ENCODE measurements at regions not wholly inside any gene's neighbourhood (a gene's known extent, or its start where the extent isn't known, plus 50 kb on each side); places are given as distances from the start of the nearest gene placed in this dataset.

GRCh38 chr7:46557781-46558180 lies 636.7 kb upstream of the IGFBP3 start:
- DNase-seq: no peak

DNA sequence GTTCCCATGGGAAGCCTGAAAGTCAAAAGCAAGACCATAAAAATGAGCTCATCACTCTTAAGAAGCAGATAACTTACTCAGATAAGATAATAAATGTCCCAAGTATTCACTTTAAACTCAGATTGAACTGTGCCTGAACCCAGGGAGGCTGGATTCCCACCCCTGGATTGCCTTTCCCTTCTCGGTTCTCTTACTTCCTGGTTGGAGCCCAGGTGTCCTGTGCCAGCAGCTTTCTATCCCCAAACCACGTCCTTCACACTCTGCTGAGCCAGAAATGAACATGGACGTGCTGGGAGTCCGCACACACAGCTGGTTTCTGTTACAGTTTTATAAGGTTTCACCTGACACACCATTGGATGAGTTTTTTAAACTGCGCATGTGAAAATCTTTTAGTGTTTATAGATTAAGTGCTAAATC lies 636.2 kb upstream of the IGFBP3 start:
- DNase-seq: no peak

DNA sequence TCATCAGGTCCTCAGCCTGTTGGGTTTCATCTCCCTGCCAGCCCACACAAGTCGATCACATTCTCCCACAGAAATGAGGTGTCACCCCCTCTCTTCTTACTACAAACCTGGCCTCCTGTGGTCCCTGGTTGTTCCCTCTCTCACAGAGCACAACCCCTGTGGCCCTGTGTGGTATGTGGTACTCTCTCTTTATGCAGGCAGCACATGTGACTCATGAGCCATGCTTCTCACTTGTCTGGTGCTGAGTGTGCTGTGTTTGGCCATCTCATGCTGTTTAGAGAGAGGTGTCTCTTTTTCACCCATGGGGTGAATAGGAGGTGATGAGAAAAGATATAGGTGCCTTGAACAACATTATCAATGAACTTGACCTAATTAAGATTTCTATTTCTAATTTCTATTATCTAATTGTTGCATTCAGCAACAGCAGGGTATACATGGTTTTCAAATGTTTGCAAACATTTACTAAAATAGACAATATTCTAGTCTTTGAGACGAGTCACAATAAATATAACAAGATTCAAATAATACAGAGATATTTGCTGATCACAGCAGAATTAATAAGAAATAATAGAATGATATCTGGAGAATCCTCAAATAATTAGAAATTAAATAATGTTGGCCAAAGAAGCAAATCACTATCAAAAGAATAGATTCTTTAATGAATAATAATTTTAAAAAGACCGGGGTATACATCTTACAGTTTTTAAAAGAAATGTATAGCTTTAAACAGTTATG lies 633.8 kb upstream of the IGFBP3 start:
- no peak for DNase-seq

DNA sequence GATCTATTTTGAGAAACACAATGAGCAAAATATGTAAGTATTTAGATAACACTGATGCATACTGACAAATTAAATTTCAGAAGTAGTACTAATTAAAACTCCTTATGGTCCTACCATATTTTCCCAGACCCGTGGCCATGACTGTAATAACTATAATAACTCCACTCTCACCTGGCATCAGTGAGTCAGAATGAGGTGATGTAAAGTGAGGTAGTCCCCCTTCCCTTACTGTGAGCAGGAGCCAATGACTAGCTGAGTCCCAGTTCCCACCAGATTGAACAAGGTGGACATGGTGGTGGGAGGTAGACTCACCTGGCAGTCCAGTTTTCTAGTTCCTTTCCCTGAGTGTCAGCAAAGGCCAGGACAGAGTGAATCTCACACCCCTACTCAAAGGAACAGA lies 630.5 kb upstream of the IGFBP3 start:
- no peak for DNase-seq

DNA sequence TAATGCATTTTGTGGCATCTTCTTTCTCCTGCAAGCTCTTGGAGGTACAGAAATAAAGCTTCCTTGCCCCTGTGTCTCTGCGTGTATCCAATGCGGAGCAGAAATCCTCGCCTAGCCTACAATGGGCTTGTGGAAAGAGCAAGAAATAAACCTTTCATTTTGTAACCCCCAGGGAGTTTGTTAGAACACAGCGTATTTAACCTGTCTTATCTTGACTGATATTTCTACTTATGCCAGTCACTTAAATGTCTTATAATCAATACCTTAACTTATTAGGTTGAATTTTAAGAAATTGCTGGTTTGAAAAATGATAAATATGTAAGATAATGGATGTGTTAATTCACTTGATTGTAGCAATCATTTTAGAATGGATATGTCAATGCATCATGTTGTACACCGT lies 629.8 kb upstream of the IGFBP3 start:
- no peak for DNase-seq

- no peak for DNase-seq
Measured at GRCh38 chr7:46549892-46550639, 629.0 kb upstream of the IGFBP3 start.

- no peak for DNase-seq
Measured at GRCh38 chr7:46549347-46549746, 628.3 kb upstream of the IGFBP3 start.

GRCh38 chr7:46547044-46547443 lies 626.0 kb upstream of the IGFBP3 start:
- DNase-seq: no peak

GRCh38 chr7:46545790-46546189 lies 624.7 kb upstream of the IGFBP3 start:
- no peak for DNase-seq

- no peak for DNase-seq
Measured at GRCh38 chr7:46544396-46545008, 623.4 kb upstream of the IGFBP3 start.

DNA sequence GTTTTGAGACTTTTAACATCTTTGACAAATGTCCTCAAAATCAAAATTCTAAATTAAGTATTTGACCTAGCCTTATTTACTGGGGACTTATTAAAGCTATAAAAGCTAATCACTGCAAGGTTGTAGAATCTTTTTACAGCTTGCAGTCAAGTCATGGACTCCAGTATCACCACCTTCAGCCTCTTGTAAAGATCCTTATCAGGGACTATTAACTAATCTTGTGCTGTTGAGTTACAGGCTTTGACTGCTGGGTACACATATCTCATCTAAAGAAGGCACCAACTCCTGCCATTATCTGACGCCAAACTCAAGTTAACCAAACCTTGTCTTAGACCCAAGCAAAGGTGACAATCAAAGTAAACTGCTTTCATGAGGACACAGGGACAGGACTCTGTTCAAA lies 621.0 kb upstream of the IGFBP3 start:
- no peak for DNase-seq

GRCh38 chr7:46539892-46540483 lies 618.9 kb upstream of the IGFBP3 start:
- no peak for DNase-seq

GRCh38 chr7:46537191-46537905 lies 616.3 kb upstream of the IGFBP3 start:
- DNase-seq: no peak

- no peak for DNase-seq
Measured at GRCh38 chr7:46534664-46535588, 613.9 kb upstream of the IGFBP3 start.

- no peak for DNase-seq
Measured at GRCh38 chr7:46533946-46534345, 612.9 kb upstream of the IGFBP3 start.

DNA sequence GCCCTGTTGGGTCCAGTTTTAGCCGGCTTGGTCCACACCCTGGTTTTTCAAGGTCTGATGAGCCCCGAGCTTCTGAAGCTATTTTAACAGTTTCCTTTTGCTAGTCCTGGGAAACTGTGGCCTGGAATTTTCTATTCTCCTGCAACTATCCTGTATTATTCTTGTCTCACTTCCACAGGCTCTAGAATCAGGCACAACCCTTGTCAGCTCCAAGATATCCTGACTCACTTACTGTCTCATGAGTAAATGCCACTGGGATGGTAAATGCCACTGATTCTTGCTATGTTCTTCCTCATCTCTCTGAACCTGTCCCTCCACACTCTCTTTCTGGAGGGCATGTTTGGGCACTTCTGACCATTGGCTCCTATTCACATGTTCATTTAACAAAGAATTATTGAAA lies 611.5 kb upstream of the IGFBP3 start:
- no peak for DNase-seq

- DNase-seq: no peak
Measured at GRCh38 chr7:46530081-46530750, 609.1 kb upstream of the IGFBP3 start.

DNA sequence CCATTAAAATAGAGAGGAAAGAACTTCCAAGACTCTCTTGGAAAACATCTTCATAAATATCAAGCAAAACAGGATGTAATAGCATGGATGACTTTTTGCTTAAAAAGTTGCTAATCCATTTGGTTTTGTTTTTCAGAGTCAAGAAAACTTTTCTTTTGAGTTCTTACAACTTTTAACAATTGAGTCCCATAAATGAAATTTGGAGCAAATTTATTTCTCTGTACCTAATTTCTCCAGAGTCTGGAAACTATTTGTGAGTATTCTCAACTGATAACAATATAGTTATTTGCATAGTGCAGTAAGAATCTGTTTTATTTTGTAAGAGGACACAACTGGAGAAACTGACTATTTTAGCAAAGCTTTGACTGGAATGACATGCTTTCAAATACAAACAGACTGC lies 606.3 kb upstream of the IGFBP3 start:
- no peak for DNase-seq

- DNase-seq: no peak
Measured at GRCh38 chr7:46525876-46526275, 604.8 kb upstream of the IGFBP3 start.

DNA sequence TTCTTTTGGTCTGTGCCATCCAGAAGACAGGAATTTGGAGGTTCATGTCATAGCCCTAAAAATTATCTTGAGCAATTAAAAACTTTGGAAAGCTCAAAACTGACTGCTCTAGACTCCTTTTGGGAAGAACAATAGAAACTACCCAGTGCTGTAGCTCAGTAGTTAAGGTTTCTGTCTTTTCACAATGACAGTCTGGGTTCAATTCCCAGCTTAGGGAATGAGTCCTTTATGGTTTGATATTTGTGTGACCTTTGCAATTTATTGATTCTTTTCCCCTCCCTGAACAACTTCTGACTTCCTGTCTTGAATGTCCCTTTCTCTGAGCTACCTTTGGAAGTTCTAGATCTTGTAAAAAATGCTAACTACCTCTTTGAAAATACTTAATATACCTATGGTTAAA lies 603.3 kb upstream of the IGFBP3 start:
- DNase-seq: no peak

DNA sequence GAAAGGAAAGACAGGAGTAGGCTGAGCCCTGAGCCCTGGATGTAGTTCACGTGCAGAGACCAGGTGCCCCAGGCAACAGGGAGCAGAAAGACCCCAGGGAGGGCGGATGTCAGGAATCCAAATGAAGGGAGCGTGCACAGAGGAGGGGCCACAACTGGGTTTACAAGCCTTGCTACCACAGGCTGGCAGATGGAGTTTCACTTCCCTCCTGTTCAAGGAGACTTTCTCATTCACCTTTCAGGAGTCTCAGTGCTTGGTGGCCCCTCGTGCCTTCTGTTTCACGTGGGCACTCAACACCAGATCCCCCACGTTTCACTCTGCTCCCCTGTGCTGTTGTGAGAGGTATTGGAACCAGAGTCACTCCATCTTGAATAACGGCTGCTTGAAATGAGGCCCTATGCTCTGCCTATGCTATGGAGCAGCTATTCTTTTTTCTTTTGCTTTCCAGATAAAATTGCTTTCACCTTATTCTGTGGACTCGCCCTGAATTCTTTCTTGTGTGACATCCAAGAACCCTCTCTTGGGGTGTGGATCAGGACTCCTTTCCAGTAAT lies 601.4 kb upstream of the IGFBP3 start:
- DNase-seq: no peak

Measured in NCI-H2171 treated with DMSO at 0.1 percent for 48 hours (cell line).